NT2/D1 (cell line): ENCODE measurements at regions not wholly inside any gene's neighbourhood (a gene's known extent, or its start where the extent isn't known, plus 50 kb on each side); places are given as distances from the start of the nearest gene placed in this dataset.

Source experiments
- SUZ12 ChIP-seq: IDR thresholded peaks from 2 replicates; pipeline ENCODE4 v1.6.1; 2011; ENCODE audit not compliant: insufficient read length, insufficient read depth; ENCODE audit errors: extremely low read depth
- YY1 ChIP-seq: IDR thresholded peaks from 2 replicates; pipeline ENCODE4 v1.6.1; 2011; ENCODE audit not compliant: insufficient read length, insufficient read depth
- ZNF274 ChIP-seq: IDR thresholded peaks from 2 replicates; pipeline ENCODE4 v1.6.1; 2011; ENCODE audit warnings: mild to moderate bottlenecking, low read depth, low read length

GRCh38 chr6:27059621-27060425 lies 187.7 kb upstream of the PRSS16 start:
- TF ChIP-seq YY1: no peak
- TF ChIP-seq SUZ12: no peak
- TF ChIP-seq ZNF274: no peak
